ENCODE measurements at regions not wholly inside any gene's neighbourhood (a gene's known extent, or its start where the extent isn't known, plus 50 kb on each side); places are given as distances from the start of the nearest gene placed in this dataset.

DNA sequence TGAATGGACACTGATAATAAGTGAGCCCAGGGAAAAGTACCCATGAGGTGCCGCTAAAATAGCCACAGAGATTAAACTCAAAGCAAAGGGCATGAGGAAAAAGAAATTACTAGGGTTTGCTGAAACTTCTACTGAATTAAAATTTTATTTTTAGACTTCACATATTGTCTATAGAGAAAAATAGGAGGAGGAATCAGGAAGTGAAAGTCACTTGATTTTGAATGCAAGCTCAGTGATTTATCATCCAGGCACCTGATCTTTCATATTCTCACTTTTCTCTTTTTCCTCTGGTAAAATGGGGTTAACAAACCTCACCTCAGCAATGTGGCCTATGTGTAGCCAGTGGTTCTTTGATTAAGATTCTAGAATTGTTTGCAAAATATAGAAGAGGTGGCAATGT lies 479.8 kb downstream of the BCL11B start:
- Histone ChIP-seq H3K27me3 (no peaks in the 10 kb centered on the region), H3K79me2 (no peaks in the 10 kb centered on the region), H3K9me3 (ENCODE audit: low read depth) (no peaks in the 10 kb centered on the region), H3K4me3 (no peak overlapping the region), H4K20me1 (ENCODE audit: insufficient read depth, poor library complexity, severe bottlenecking) (no peaks in the 10 kb centered on the region), H3K4me1 (ENCODE audit: insufficient read depth) (no peaks in the 10 kb centered on the region), H3K4me2 (no peak overlapping the region), H3K27ac (no peak overlapping the region), H3K9me2 (replicated peaks; ENCODE audit: insufficient read depth) (no peaks in the 10 kb centered on the region), H2AFZ (no peak overlapping the region), H3K36me3 (replicated peaks; ENCODE audit: insufficient read depth, low read depth) (no peaks in the 10 kb centered on the region)
- WGBS (ENCODE audit: low lambda C conversion rate, missing lambda C conversion rate), result 97% methylated on average over 1 of the region's 1 CpG
- TF ChIP-seq EZH2phosphoT487 (IDR thresholded peaks at IDR 0.05; ENCODE audit: low read depth, severe bottlenecking, unreplicated experiment) (no peak), EZH2 (IDR thresholded peaks at IDR 0.05; ENCODE audit: borderline replicate concordance) (no peak)
- TF ChIP-seq, protein P1, sequence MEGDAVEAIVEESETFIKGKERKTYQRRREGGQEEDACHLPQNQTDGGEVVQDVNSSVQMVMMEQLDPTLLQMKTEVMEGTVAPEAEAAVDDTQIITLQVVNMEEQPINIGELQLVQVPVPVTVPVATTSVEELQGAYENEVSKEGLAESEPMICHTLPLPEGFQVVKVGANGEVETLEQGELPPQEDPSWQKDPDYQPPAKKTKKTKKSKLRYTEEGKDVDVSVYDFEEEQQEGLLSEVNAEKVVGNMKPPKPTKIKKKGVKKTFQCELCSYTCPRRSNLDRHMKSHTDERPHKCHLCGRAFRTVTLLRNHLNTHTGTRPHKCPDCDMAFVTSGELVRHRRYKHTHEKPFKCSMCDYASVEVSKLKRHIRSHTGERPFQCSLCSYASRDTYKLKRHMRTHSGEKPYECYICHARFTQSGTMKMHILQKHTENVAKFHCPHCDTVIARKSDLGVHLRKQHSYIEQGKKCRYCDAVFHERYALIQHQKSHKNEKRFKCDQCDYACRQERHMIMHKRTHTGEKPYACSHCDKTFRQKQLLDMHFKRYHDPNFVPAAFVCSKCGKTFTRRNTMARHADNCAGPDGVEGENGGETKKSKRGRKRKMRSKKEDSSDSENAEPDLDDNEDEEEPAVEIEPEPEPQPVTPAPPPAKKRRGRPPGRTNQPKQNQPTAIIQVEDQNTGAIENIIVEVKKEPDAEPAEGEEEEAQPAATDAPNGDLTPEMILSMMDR (IDR thresholded peaks at IDR 0.05; ENCODE audit: poor library complexity), result no peak
- DNase-seq (ENCODE audit: low spot score), result no peak

DNA sequence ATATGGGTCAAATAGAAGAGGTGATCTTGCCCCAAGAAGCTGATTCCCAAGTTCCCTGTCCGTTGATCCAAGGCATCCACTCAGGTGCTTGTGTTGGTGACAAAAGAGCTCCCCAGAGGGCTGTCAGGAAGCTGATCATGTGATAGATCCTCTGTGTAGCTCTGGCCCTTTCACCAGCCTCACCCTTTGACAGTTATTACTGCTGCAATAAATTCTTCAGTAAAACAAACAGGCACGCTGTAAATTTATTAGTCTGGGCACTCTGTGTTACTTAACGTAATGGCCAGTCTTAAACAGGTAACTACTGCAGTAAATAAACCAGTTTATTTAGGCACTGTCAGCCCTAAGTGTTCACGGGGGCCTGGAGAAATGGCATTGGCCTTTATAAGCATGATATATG lies 473.9 kb downstream of the BCL11B start:
- Histone ChIP-seq H3K27me3 (no peaks in the 10 kb centered on the region), H3K9me2 (replicated peaks; ENCODE audit: insufficient read depth) (no peaks in the 10 kb centered on the region), H3K4me1 (ENCODE audit: insufficient read depth) (no peaks in the 10 kb centered on the region), H2AFZ (no peak overlapping the region), H4K20me1 (ENCODE audit: insufficient read depth, poor library complexity, severe bottlenecking) (no peaks in the 10 kb centered on the region), H3K36me3 (replicated peaks; ENCODE audit: insufficient read depth, low read depth) (no peaks in the 10 kb centered on the region), H3K9me3 (ENCODE audit: low read depth) (no peaks in the 10 kb centered on the region), H3K4me3 (no peak overlapping the region), H3K27ac (peak overlapping the region; percentile 56), H3K79me2 (no peaks in the 10 kb centered on the region), H3K4me2 (no peak overlapping the region)
- peak; percentile 74 for DNase-seq (ENCODE audit: low spot score)
- TF ChIP-seq, protein P1 (IDR thresholded peaks at IDR 0.05; ENCODE audit: poor library complexity), result no peak
- TF ChIP-seq EZH2 (IDR thresholded peaks at IDR 0.05; ENCODE audit: borderline replicate concordance) (no peak), EZH2phosphoT487 (IDR thresholded peaks at IDR 0.05; ENCODE audit: low read depth, severe bottlenecking, unreplicated experiment) (no peak)
- WGBS (ENCODE audit: low lambda C conversion rate, missing lambda C conversion rate), result 20% methylated on average over 4 of the region's 4 CpGs

DNA sequence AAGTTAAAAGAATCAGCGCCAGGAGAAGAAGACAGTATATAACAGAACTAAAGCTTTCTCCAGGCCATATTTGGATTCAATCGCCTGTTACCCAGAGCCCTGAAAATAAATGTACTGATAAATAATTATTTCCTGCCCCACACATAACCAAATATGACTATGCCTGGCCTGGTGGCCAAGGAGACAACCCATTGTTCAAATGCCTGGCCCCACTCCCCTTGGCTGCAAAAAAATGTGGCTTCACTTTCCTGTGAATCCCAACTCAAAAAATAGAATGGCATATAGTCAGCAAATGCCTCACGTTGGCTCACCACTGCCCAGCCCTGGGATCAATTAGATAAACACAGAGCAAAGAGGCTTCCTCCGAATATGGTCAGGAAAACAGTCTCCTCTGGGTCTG lies 472.1 kb downstream of the BCL11B start:
- Histone ChIP-seq H3K9me2 (replicated peaks; ENCODE audit: insufficient read depth) (no peaks in the 10 kb centered on the region), H3K36me3 (replicated peaks; ENCODE audit: insufficient read depth, low read depth) (no peaks in the 10 kb centered on the region), H3K79me2 (no peaks in the 10 kb centered on the region), H3K4me1 (ENCODE audit: insufficient read depth) (no peaks in the 10 kb centered on the region), H3K9me3 (ENCODE audit: low read depth) (no peaks in the 10 kb centered on the region), H3K27me3 (no peaks in the 10 kb centered on the region), H3K4me2 (no peak overlapping the region), H3K27ac (no peak overlapping the region), H3K4me3 (no peak overlapping the region), H4K20me1 (ENCODE audit: insufficient read depth, poor library complexity, severe bottlenecking) (no peaks in the 10 kb centered on the region), H2AFZ (no peak overlapping the region)
- TF ChIP-seq EZH2 (IDR thresholded peaks at IDR 0.05; ENCODE audit: borderline replicate concordance), result no peak
- TF ChIP-seq, protein P1 (IDR thresholded peaks at IDR 0.05; ENCODE audit: poor library complexity), result no peak
- no peak for TF ChIP-seq EZH2phosphoT487 (IDR thresholded peaks at IDR 0.05; ENCODE audit: low read depth, severe bottlenecking, unreplicated experiment)
- WGBS (ENCODE audit: low lambda C conversion rate, missing lambda C conversion rate), result 54% methylated on average over 4 of the region's 4 CpGs
- no peak for DNase-seq (ENCODE audit: low spot score)

DNA sequence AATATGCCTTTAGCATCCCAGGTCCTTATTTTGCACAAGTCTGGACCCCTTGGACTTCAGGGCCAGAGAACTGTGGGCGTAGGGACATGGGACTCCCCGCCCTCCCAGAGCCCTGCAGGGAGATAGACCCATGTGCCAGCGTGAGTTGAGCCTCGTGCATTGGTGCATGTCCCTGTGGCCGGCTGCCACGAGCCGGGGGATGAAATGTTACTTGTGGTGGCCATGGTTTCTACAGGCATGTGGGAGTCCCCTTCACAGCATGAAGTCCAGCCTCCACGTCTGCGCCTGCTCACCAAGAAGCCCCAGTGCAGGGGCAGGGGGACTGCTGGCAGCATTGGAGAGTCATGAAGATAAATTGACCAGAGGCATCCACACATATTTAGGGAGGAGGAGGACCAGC lies 470.0 kb downstream of the BCL11B start:
- Histone ChIP-seq H3K4me2 (no peak overlapping the region), H3K36me3 (replicated peaks; ENCODE audit: insufficient read depth, low read depth) (no peaks in the 10 kb centered on the region), H3K4me3 (no peak overlapping the region), H3K27me3 (no peaks in the 10 kb centered on the region), H3K9me3 (ENCODE audit: low read depth) (no peaks in the 10 kb centered on the region), H3K79me2 (no peaks in the 10 kb centered on the region), H3K4me1 (ENCODE audit: insufficient read depth) (no peaks in the 10 kb centered on the region), H3K9me2 (replicated peaks; ENCODE audit: insufficient read depth) (no peaks in the 10 kb centered on the region), H2AFZ (no peak overlapping the region), H3K27ac (no peak overlapping the region), H4K20me1 (ENCODE audit: insufficient read depth, poor library complexity, severe bottlenecking) (no peaks in the 10 kb centered on the region)
- 94% methylated on average over 8 of the region's 9 CpGs for WGBS (ENCODE audit: low lambda C conversion rate, missing lambda C conversion rate)
- TF ChIP-seq EZH2phosphoT487 (IDR thresholded peaks at IDR 0.05; ENCODE audit: low read depth, severe bottlenecking, unreplicated experiment), result no peak
- TF ChIP-seq, protein P1 (IDR thresholded peaks at IDR 0.05; ENCODE audit: poor library complexity), result no peak
- TF ChIP-seq EZH2 (IDR thresholded peaks at IDR 0.05; ENCODE audit: borderline replicate concordance), result no peak
- no peak for DNase-seq (ENCODE audit: low spot score)
